ENCODE measurements at regions not wholly inside any gene's neighbourhood (a gene's known extent, or its start where the extent isn't known, plus 50 kb on each side); places are given as distances from the start of the nearest gene placed in this dataset.

DNA sequence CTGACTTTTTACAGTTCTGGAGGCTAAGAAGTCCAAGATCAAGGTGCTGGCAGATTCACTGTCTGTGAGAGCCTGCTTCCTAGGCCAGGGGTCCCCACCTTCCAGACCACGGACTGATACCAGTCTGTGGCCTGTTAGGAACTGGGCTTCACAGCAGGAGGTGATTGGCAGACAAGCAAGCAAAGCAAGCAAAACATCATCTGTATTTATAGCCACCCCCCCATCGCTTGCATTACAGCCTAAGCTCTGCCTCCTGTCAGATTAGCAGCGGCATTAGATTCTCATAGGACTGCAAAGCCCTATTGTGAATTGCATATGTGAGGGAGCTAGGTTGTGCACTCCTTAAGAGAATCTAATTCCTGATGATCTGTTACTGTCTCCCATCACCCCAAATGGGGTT, 194.7 kb upstream of the THRB start:
- WGBS, 2 experiments (ENCODE audit: extremely low coverage in 1 of 2, insufficient coverage in 1 of 2, insufficient read length in 1 of 2, insufficient replicate concordance in 2 of 2, low coverage in 1 of 2, low lambda C conversion rate in 2 of 2, missing lambda C conversion rate in 1 of 2), result 94% methylated on average over 3 of the region's 3 CpGs; no CpG with 5 or more reads in 1 of the 2 experiments
- TF ChIP-seq MAFK (IDR thresholded peaks at IDR 0.05; ENCODE audit: low read depth, low read length) (no peak), CTBP2 (IDR thresholded peaks at IDR 0.05; ENCODE audit: borderline replicate concordance, insufficient read depth, insufficient read length, low read length) (no peak), EZH2 (IDR thresholded peaks at IDR 0.05; ENCODE audit: low read depth, low read length, severe bottlenecking) (no peak), YY1 (IDR thresholded peaks at IDR 0.05; ENCODE audit: low read depth, low read length) (no peak), FOSL1 (IDR thresholded peaks at IDR 0.05; ENCODE audit: insufficient read depth, low read depth, low read length) (no peak), SRF (IDR thresholded peaks at IDR 0.05; ENCODE audit: low read depth, low read length) (no peak), RXRA (IDR thresholded peaks at IDR 0.05; ENCODE audit: insufficient read depth, low read depth, low read length) (no peak), SUZ12 (IDR thresholded peaks at IDR 0.05; ENCODE audit: low read length) (no peak), KDM4A (IDR thresholded peaks at IDR 0.05; ENCODE audit: low read depth, low read length, severe bottlenecking) (no peak), TAF7 (optimal IDR thresholded peaks at IDR 0.05; ENCODE audit: borderline replicate concordance, low read depth, low read length) (no peak), JUND (IDR thresholded peaks at IDR 0.05; ENCODE audit: low read length) (no peak), RBBP5 (IDR thresholded peaks at IDR 0.05; ENCODE audit: borderline replicate concordance, low read depth, low read length) (no peak), TCF12 (IDR thresholded peaks at IDR 0.05; ENCODE audit: low read depth, low read length) (no peak)
- TF ChIP-seq, protein P1, sequence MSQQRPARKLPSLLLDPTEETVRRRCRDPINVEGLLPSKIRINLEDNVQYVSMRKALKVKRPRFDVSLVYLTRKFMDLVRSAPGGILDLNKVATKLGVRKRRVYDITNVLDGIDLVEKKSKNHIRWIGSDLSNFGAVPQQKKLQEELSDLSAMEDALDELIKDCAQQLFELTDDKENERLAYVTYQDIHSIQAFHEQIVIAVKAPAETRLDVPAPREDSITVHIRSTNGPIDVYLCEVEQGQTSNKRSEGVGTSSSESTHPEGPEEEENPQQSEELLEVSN (IDR thresholded peaks at IDR 0.05), result no peak

More for the DNA sequence above, 194.7 kb upstream of the THRB start:
- H3K14ac ChIP-seq (ENCODE audit: insufficient read length), result no peak overlapping the region
- H2BK15ac ChIP-seq (ENCODE audit: low read length), result no peak overlapping the region
- H3K79me2 ChIP-seq (ENCODE audit: control insufficient read depth in 1 of 2, insufficient read depth in 2 of 2, low read length in 2 of 2), result no peaks in the 10 kb centered on the region
- no peaks in the 10 kb centered on the region for H4K20me1 ChIP-seq (replicated peaks in 1 of 2; ENCODE audit: control insufficient read depth in 1 of 2, insufficient read depth in 2 of 2, low read length in 2 of 2)
- no peaks in the 10 kb centered on the region for H3K27me3 ChIP-seq (replicated peaks in 1 of 4; ENCODE audit: control insufficient read depth in 3 of 4, extremely low read depth in 1 of 4, insufficient read depth in 3 of 4, low read length in 3 of 4)
- no peaks in the 10 kb centered on the region; the same call in 1 of the 2 replicates for H3K79me1 ChIP-seq (ENCODE audit: low read depth, low read length)
- H2BK120ac ChIP-seq (replicated peaks; ENCODE audit: low read depth, low read length), result peak overlapping the region; percentile 47
- ChIA-PET POLR2A (ENCODE audit: partially characterized antibody) (no interaction called here), CTCF (ENCODE audit: partially characterized antibody) (interaction anchor here (0.7 to 1.6 kb wide), 3 partner anchors 9 to 503 kb away, joined by 3 to 11 read pairs (median 3); no protein-coding TSS in a partner anchor)
- no peak overlapping the region for H4K8ac ChIP-seq (ENCODE audit: extremely low read depth, insufficient read depth, low read length)
- peaks cover 0 to 5% (median 0%) of the 10 kb centered on the region in 4 experiments; a peak in 1 of 8 replicates for H3K36me3 ChIP-seq (ENCODE audit: control insufficient read depth in 2 of 4, insufficient read depth in 4 of 4, low read length in 3 of 4)
- no peak overlapping the region for H3K18ac ChIP-seq (ENCODE audit: extremely low read depth, low read length)
- no peak overlapping the region for H2AFZ ChIP-seq (ENCODE audit: low read length)
- H3K9me3 ChIP-seq (ENCODE audit: insufficient read depth in 2 of 2, low read depth in 1 of 2, low read length in 1 of 2), result peaks cover 6% of the 10 kb centered on the region in 2 experiments
- no peak overlapping the region for H3K4ac ChIP-seq (replicated peaks; ENCODE audit: insufficient read length, low read depth, low read length)
- no peaks in the 10 kb centered on the region for H3K23me2 ChIP-seq (ENCODE audit: low read depth, low read length)
- no peak overlapping the region for H4K5ac ChIP-seq (ENCODE audit: insufficient read length, low read depth, low read length)
- no peak overlapping the region for H3K27ac ChIP-seq (ENCODE audit: low read depth, low read length)
- H3K9ac ChIP-seq (replicated peaks in 1 of 4; ENCODE audit: extremely low read depth in 1 of 4, low read depth in 3 of 4, low read length in 3 of 4), result no peak overlapping the region
- H3K4me2 ChIP-seq (ENCODE audit: insufficient read depth in 1 of 2, low read depth in 2 of 2, low read length in 2 of 2), result no peak overlapping the region
- H2AK5ac ChIP-seq (ENCODE audit: low read depth, low read length), result no peak overlapping the region
- H4K91ac ChIP-seq (replicated peaks; ENCODE audit: insufficient read length, low read length), result peak overlapping the region; percentile 84
- no peak overlapping the region for H3K4me3 ChIP-seq (ENCODE audit: extremely low read depth in 1 of 4, insufficient read depth in 2 of 4, low read depth in 3 of 4, low read length in 4 of 4)
- H3K23ac ChIP-seq (ENCODE audit: insufficient read length), result no peak overlapping the region
- no peak overlapping the region for H3K56ac ChIP-seq (replicated peaks; ENCODE audit: insufficient read length, low read depth, low read length)
- FAIRE-seq (no peak), DNase-seq (ENCODE audit: low read depth in 1 of 2, low spot score in 2 of 2) (no peak)
- peak overlapping the region; percentile 91; the same call in 1 of the 2 replicates for H2BK12ac ChIP-seq (ENCODE audit: low read depth, low read length)
- no peak overlapping the region for H2BK20ac ChIP-seq (ENCODE audit: low read length)
- H2BK5ac ChIP-seq (ENCODE audit: low read depth, low read length), result no peak overlapping the region
- H3K4me1 ChIP-seq (replicated peaks in 1 of 4; ENCODE audit: control insufficient read depth in 3 of 4, insufficient read depth in 4 of 4, low read length in 3 of 4), result peaks cover 0 to 7% (median 6%) of the 10 kb centered on the region in 4 experiments; a peak in 5 of 7 replicates

Measured in H1 (cell line).